ENCODE measurements at regions not wholly inside any gene's neighbourhood (a gene's known extent, or its start where the extent isn't known, plus 50 kb on each side); places are given as distances from the start of the nearest gene placed in this dataset.

- no peak for DNase-seq
Observed at GRCh38 chr5:155416765-155417164, 403.2 kb downstream of the KIF4B start.

GRCh38 chr5:155418960-155419579, 405.5 kb downstream of the KIF4B start:
- no peak for DNase-seq

DNA sequence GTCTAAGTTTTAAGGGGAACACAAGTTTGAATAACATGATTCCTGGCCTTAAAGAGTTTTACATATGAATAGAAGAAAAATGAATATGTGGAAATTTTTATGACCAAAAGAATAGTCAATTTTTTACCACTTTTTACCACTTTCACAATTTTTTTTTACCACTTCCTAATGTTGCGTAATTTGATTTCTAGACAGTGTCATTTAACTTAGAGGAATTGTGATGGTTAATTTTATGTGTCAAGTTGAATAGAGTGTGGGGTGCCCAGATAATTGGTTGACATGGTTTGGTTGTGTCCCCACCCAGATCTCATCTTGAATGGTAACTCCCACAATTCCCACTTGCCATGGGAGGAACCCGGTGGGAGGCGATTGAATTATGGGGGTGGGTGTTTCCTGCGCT, 416.6 kb downstream of the KIF4B start:
- DNase-seq = no peak

GRCh38 chr5:155434267-155434666, 420.7 kb downstream of the KIF4B start:
- DNase-seq = no peak

DNA sequence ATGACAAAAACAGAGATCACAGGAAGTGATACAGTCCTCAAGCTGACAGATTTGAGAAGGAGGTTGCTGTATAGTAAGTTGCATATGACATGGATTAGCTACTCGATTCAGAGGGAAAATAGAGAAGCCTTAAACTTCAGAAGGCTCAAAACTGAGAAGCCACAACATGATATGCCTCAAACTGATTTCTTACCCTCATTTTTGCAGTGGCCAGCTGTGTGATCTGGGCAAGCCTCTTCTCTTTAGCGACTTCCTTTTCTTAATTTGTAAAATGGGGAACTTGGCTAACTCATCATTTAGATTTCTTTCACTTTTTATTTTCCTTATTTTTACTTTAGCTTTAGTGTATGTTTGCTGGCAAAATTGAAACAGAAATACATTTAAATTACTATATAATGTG, 421.1 kb downstream of the KIF4B start:
- DNase-seq = no peak

DNA sequence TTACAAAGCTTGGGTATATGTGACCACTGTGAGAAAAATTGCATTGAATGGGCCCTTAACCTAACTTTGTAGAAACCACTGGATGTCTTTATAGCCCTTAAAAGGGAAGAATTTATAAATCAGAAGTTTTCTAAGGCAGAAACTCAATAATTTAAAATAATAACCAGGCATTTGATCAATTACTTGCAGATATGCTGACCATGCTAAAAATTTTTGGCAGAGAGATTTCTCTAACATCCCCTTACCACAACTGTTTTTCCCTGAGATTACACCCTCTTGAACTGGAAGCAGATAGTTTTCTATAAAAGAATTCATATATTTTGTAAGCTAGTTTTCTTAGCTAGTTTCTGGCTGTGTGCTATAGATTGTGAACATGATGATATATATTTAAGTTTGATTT, 428.3 kb downstream of the KIF4B start:
- no peak for DNase-seq

- no peak for DNase-seq
Observed at GRCh38 chr5:155451106-155451505, 437.6 kb downstream of the KIF4B start.

DNA sequence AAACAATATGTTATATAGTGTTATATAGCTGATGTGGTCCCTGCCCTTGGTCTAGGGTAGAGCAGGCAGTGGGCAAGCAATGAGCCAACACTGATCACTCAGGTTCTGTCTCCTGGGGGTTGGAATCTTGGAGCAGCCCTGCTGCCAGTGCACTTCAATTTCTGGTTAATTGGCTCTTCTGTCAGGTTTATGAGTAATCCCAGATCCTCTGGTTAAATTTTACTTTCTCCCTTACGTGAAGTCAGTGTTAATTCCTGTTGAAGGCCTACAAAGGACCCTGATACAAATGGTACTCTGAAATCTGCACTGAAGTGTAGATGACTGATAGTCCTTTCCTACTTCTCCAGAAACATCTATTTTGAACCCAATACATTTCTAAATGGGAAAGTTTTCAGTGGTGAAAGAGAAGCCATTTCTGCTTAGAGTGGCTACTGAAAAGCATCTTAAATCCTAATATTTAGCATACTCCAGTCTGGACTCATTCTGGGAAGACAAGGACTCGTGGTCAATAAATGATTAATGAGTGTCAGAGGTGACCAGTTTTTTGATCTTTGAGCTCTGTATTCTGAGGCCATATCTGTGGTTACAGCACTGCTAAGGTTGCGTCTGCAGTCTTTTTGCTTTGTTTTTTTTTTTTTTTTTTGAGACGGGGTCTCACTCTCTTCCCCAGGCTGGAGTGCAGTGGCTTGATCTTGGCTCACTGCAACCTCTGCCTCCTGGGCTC, 442.4 kb downstream of the KIF4B start:
- DNase-seq = no peak

GRCh38 chr5:155459889-155460500, 446.4 kb downstream of the KIF4B start:
- no peak for DNase-seq

DNA sequence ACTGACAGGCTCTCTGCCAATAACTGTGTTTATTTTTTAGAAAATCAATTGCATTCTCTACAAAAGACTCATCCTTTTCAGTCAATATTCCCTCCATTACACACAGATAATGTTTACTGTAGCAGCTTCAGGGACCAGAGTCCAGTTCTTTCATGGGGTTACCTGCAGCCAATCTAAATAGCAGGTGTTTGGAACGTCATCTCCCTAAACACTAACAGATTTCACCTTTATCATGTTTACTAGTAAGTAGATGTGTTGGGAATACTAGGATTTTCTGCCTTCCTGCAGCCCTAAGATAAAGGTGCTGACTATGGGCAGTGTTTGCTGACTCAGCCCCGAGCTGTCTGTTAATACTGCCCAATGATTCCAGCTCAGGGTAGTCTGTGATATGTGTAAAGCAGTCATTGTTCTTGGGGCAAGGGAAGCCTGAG, 447.0 kb downstream of the KIF4B start:
- no peak for DNase-seq

DNA sequence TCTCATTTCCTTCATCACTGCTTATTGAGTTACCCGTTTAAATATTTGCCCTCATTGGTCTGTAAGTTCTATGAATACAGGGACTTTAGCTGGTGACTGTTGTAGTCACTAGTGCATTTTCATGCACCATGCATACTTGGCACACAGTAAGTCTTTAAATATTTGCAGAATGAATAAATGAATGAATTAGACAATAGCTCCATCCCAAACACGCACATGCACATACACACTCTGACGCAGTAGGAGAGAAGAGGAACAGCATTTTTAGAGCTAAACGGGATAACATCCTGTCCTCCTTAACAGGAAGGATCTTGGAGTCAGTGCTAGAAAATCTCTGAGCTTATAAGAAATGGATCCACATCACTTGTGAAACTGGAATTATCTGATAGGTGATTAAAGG, 447.7 kb downstream of the KIF4B start:
- DNase-seq = no peak

DNA sequence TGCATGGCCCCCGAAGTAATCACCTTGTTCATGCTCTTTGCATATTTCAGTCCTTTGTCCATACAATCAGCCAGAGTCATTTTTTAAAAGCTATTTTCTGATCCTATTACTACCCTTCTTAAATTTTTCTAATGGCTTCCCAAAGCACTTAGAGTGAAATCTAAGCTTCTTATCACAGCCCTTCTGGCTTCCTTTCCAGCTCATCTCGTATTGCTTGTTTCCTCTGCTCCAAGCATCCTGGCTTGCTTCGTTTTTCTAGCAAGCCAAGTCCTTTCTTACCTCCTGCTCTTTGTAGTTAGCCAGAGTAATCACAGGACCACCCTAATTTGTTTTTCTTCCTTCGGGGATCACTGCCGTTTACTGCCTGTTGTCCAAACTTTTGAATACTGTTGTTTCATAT, 453.3 kb downstream of the KIF4B start:
- DNase-seq = no peak

- DNase-seq = no peak
Observed at GRCh38 chr5:155471027-155471426, 457.5 kb downstream of the KIF4B start.

- no peak for DNase-seq
Observed at GRCh38 chr5:155472780-155473179, 459.2 kb downstream of the KIF4B start.

GRCh38 chr5:155475318-155475717, 461.8 kb downstream of the KIF4B start:
- no peak for DNase-seq

GRCh38 chr5:155480731-155481131, 467.2 kb downstream of the KIF4B start:
- no peak for DNase-seq

DNA sequence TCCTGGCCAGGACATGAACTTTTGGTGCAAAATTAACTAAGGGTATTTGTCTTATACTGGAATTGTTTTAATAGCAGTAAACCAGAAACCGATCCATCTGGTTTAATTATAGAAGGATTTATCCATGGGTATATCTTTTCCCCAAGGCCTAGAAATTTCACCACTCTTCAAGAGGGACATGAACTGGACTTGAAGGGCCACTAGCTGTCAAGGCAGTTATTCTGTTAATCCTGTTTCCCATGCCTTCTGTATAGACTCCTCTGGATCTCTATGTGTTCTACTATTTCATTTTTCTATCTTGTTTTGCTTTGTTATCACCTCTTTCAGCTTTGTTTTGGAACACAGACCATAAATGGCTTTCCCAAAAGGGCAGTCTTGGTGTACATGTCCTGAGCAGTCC, 467.6 kb downstream of the KIF4B start:
- no peak for DNase-seq

- DNase-seq = no peak
Observed at GRCh38 chr5:155482428-155482827, 468.9 kb downstream of the KIF4B start.

DNA sequence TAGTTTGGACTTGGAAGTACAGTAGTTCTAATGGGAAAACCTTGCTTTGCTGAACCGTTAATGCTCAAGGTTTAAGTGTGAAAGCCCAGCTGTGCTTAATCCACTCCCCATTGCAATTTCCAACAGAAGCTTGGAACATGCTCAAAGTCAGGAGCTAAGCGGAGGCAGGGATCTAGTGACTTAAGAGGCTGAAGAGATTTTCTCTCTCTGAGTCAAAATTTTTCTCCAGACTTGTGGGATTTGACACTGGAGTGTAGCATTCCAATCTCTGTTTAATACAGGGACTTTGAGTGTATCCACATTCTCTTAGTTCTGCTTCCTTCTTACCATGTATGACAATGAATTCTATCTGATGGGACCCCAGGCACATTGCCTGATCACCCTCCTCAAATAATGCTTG, 471.8 kb downstream of the KIF4B start:
- DNase-seq = peak; percentile 18 to 43 (median 43)

GRCh38 chr5:155489949-155490348, 476.4 kb downstream of the KIF4B start:
- DNase-seq = no peak

DNA sequence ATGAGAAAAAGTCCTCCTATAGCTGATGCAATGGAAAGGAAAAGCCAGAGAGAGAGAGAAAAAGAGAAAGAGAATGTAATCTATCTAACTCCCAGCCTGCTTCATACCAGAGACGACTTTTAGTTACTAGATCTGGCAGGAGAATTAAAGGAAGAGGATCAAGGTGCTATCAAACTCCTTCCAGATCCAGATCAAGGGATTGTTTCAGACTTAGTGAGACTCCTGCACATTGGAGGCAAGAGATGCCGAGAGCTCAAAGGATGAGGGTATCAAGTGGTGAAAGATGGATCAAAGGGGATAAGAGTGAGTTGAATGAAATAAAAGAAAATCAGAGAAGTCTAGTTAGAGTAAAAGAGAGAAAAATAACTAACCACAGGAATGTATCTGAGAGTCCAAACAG, 478.6 kb downstream of the KIF4B start:
- no peak for DNase-seq

DNA sequence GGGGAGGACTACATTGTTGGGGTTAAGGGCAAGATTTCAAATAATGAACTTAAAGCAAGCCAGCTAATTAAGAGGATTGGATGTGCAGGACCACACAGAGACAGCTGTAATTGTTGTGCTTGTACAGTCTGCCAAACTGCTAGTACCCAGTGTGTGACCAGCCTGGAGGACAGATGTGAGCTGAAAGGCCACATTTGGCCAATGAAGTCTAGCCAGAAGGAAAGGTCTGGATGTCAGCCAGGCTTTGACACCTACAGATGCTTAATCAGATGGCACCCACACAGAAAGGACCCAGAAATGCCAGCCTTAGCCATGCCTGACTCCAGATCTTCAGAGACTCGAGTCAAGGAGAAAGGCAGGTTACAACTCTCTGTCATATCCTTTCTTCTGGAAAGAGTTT, 491.1 kb downstream of the KIF4B start:
- DNase-seq = no peak

GRCh38 chr5:155507363-155507762, 493.8 kb downstream of the KIF4B start:
- no peak for DNase-seq
